ENCODE measurements at regions not wholly inside any gene's neighbourhood (a gene's known extent, or its start where the extent isn't known, plus 50 kb on each side); places are given as distances from the start of the nearest gene placed in this dataset.

- FAIRE-seq (peak; percentile 98), ATAC-seq (peak; percentile 83 to 96), DNase-seq (ENCODE audit: low read depth in 1 of 2, low spot score in 1 of 2) (peak; percentile 48 to 86)
- peak; percentile 92 for TF ChIP-seq FOSL2 (IDR thresholded peaks at IDR 0.05)
- TF ChIP-seq FOSL2 (CRISPR knock-in tag; IDR thresholded peaks at IDR 0.05) = peak; percentile 93
- no peak for TF ChIP-seq NR3C1 (IDR thresholded peaks at IDR 0.05)
- TF ChIP-seq HOXB5 (CRISPR knock-in tag; IDR thresholded peaks at IDR 0.05) = no peak
- TF ChIP-seq HES2 (IDR thresholded peaks at IDR 0.05) = no peak
- TF ChIP-seq HOXB13 (CRISPR knock-in tag; IDR thresholded peaks at IDR 0.05; ENCODE audit: low read depth) = no peak; the same call in 1 of the 2 replicates
- peak; percentile 25 to 53; a peak in 2 of 5 replicates for TF ChIP-seq EP300 (IDR thresholded peaks at IDR 0.05)
- TF ChIP-seq HOXA7 (CRISPR knock-in tag; IDR thresholded peaks at IDR 0.05) = no peak
- TF ChIP-seq JUN (IDR thresholded peaks at IDR 0.05) = peak; percentile 73 to 81; a peak in 3 of 5 replicates
- TF ChIP-seq JUNB (IDR thresholded peaks at IDR 0.05) = peak; percentile 91
- TF ChIP-seq REST (IDR thresholded peaks at IDR 0.05) = no peak
- peak; percentile 15; a peak in 1 of 5 replicates for TF ChIP-seq RAD21 (conservative IDR thresholded peaks at IDR 0.05 in 1 of 2, IDR thresholded peaks at IDR 0.05 in 1 of 2)
- TF ChIP-seq ZFP36 (IDR thresholded peaks at IDR 0.05; ENCODE audit: borderline replicate concordance, partially characterized antibody) = no peak
- peak; percentile 86 for TF ChIP-seq MAX (IDR thresholded peaks at IDR 0.05)
- 0 out of 2 replicates have a peak, but pooled peaks have one; percentile 43 for TF ChIP-seq E2F6 (IDR thresholded peaks at IDR 0.05; ENCODE audit: borderline replicate concordance, low read depth)
- TF ChIP-seq CBX2 (IDR thresholded peaks at IDR 0.05; ENCODE audit: borderline replicate concordance, low read depth) = no peak
- TF ChIP-seq CEBPB (IDR thresholded peaks at IDR 0.05) = peak in 1 of 2 experiments; percentile 30; a peak in 1 of 4 replicates
- TF ChIP-seq GATA3 (IDR thresholded peaks at IDR 0.05; ENCODE audit: borderline replicate concordance) = peak; percentile 80
- TF ChIP-seq NFE2L2 (conservative IDR thresholded peaks at IDR 0.05; ENCODE audit: low read length) = no peak
- TF ChIP-seq BCL3 (IDR thresholded peaks at IDR 0.05) = peak; percentile 35; the same call in 1 of the 3 replicates
- no peak for TF ChIP-seq ATOH8 (CRISPR knock-in tag; IDR thresholded peaks at IDR 0.05; ENCODE audit: low read depth)
- no peak for TF ChIP-seq RNF2 (IDR thresholded peaks at IDR 0.05; ENCODE audit: borderline replicate concordance, low read depth)
- 0 out of 2 replicates have a peak, but pooled peaks have one; percentile 26 for TF ChIP-seq CHD4 (IDR thresholded peaks at IDR 0.05; ENCODE audit: borderline replicate concordance)
- no peak for TF ChIP-seq USF2 (IDR thresholded peaks at IDR 0.05)
- no peaks in the 10 kb centered on the region for H3K9me3 ChIP-seq
- H3K4me3 ChIP-seq = no peak overlapping the region
- POLR2A ChIA-PET = interaction anchor here (0.6 to 0.8 kb wide), 3 partner anchors 12 to 188 kb away, joined by 3 to 4 read pairs (median 4); partner anchors contain the start of gene PKDCC
- whole genome bisulfite sequencing (ENCODE audit: missing lambda C conversion rate) = 2% methylated on average over 9 of the region's 9 CpGs
- peak overlapping the region; percentile 69 to 86 for H3K27ac ChIP-seq
- CTCF ChIA-PET = interaction anchor here (0.9 to 3.5 kb wide), 8 partner anchors 8 to 427 kb away, joined by 3 to 58 read pairs (median 10); no protein-coding TSS in a partner anchor
- peaks cover 25% of the 10 kb centered on the region for H3K4me1 ChIP-seq
- peak overlapping the region; percentile 68 for H3K4me2 ChIP-seq
These were observed 188.0 kb upstream of the PKDCC start for GRCh38 chr2:41859615-41860514.

Data from A549 (cell line).